ENCODE measurements at regions not wholly inside any gene's neighbourhood (a gene's known extent, or its start where the extent isn't known, plus 50 kb on each side); places are given as distances from the start of the nearest gene placed in this dataset.

GRCh38 chr1:221888801-221889200, 146.9 kb upstream of the DUSP10 start:
- H3K79me2 ChIP-seq (ENCODE audit: insufficient read depth, low read depth): no peaks in the 10 kb centered on the region
- H4K20me1 ChIP-seq (ENCODE audit: insufficient read depth): no peaks in the 10 kb centered on the region
- no peaks in the 10 kb centered on the region for H3K4me1 ChIP-seq (ENCODE audit: low read depth, poor library complexity, severe bottlenecking)
- no peak overlapping the region for H3K4me2 ChIP-seq
- no peak overlapping the region for H2AFZ ChIP-seq (ENCODE audit: low read depth)
- H3K27me3 ChIP-seq (ENCODE audit: insufficient read depth, low read depth): no peaks in the 10 kb centered on the region
- no peak for TF ChIP-seq CTCF (conservative IDR thresholded peaks at IDR 0.05; ENCODE audit: low read depth, low read length)
- H3K4me3 ChIP-seq (IDR thresholded peaks at IDR 0.05; ENCODE audit: insufficient read depth, low read depth, low read length): no peak overlapping the region
- no peak overlapping the region for H3K27ac ChIP-seq
- no peaks in the 10 kb centered on the region for H3K36me3 ChIP-seq (ENCODE audit: insufficient read depth)
- no peak overlapping the region for H3K9ac ChIP-seq

GRCh38 chr1:221888218-221888617, 146.3 kb upstream of the DUSP10 start:
- no peak overlapping the region for H3K9ac ChIP-seq
- no peak overlapping the region for H2AFZ ChIP-seq (ENCODE audit: low read depth)
- no peaks in the 10 kb centered on the region for H3K4me1 ChIP-seq (ENCODE audit: low read depth, poor library complexity, severe bottlenecking)
- no peak for TF ChIP-seq CTCF (conservative IDR thresholded peaks at IDR 0.05; ENCODE audit: low read depth, low read length)
- no peaks in the 10 kb centered on the region for H3K27me3 ChIP-seq (ENCODE audit: insufficient read depth, low read depth)
- no peak overlapping the region for H3K27ac ChIP-seq
- H3K36me3 ChIP-seq (ENCODE audit: insufficient read depth): no peaks in the 10 kb centered on the region
- no peak overlapping the region for H3K4me3 ChIP-seq (IDR thresholded peaks at IDR 0.05; ENCODE audit: insufficient read depth, low read depth, low read length)
- H3K4me2 ChIP-seq: no peak overlapping the region
- no peaks in the 10 kb centered on the region for H4K20me1 ChIP-seq (ENCODE audit: insufficient read depth)
- no peaks in the 10 kb centered on the region for H3K79me2 ChIP-seq (ENCODE audit: insufficient read depth, low read depth)

GRCh38 chr1:221887758-221888157, 145.9 kb upstream of the DUSP10 start:
- Histone ChIP-seq H2AFZ (ENCODE audit: low read depth) (no peak overlapping the region), H3K4me3 (IDR thresholded peaks at IDR 0.05; ENCODE audit: insufficient read depth, low read depth, low read length) (no peak overlapping the region), H3K36me3 (ENCODE audit: insufficient read depth) (no peaks in the 10 kb centered on the region), H4K20me1 (ENCODE audit: insufficient read depth) (no peaks in the 10 kb centered on the region), H3K4me2 (no peak overlapping the region), H3K4me1 (ENCODE audit: low read depth, poor library complexity, severe bottlenecking) (no peaks in the 10 kb centered on the region), H3K27me3 (ENCODE audit: insufficient read depth, low read depth) (no peaks in the 10 kb centered on the region), H3K9ac (no peak overlapping the region), H3K79me2 (ENCODE audit: insufficient read depth, low read depth) (no peaks in the 10 kb centered on the region), H3K27ac (no peak overlapping the region)
- TF ChIP-seq CTCF (conservative IDR thresholded peaks at IDR 0.05; ENCODE audit: low read depth, low read length): no peak

- H3K4me3 ChIP-seq (IDR thresholded peaks at IDR 0.05; ENCODE audit: insufficient read depth, low read depth, low read length): no peak overlapping the region
- H3K27ac ChIP-seq: no peak overlapping the region
- no peaks in the 10 kb centered on the region for H4K20me1 ChIP-seq (ENCODE audit: insufficient read depth)
- H3K4me1 ChIP-seq (ENCODE audit: low read depth, poor library complexity, severe bottlenecking): no peaks in the 10 kb centered on the region
- H3K79me2 ChIP-seq (ENCODE audit: insufficient read depth, low read depth): no peaks in the 10 kb centered on the region
- no peaks in the 10 kb centered on the region for H3K27me3 ChIP-seq (ENCODE audit: insufficient read depth, low read depth)
- H2AFZ ChIP-seq (ENCODE audit: low read depth): no peak overlapping the region
- TF ChIP-seq CTCF (conservative IDR thresholded peaks at IDR 0.05; ENCODE audit: low read depth, low read length): no peak
- no peak overlapping the region for H3K9ac ChIP-seq
- H3K36me3 ChIP-seq (ENCODE audit: insufficient read depth): no peaks in the 10 kb centered on the region
- no peak overlapping the region for H3K4me2 ChIP-seq
Observed at GRCh38 chr1:221887415-221887746, 145.5 kb upstream of the DUSP10 start.

All from KMS-11 (cell line).